Suprapubic skin (tissue), 4 donors: ENCODE measurements at regions not wholly inside any gene's neighbourhood (a gene's known extent, or its start where the extent isn't known, plus 50 kb on each side); places are given as distances from the start of the nearest gene placed in this dataset.

ENCODE experiments used
- POLR2A ChIP-seq, 2 donors: fragments of 450-650 bp; IDR thresholded peaks; one replicate each; pipeline ENCODE4 v1.6.1; 2017; ENCODE audit warnings: antibody characterized with exemption in 2 of 2, mild to moderate bottlenecking in 2 of 2, moderate library complexity in 2 of 2
- POLR2AphosphoS5 ChIP-seq, 3 donors: sonication (generic); formaldehyde crosslinking; IDR thresholded peaks; one replicate each; pipeline ENCODE4 v1.6.1; 2017; ENCODE audit warnings: antibody characterized with exemption in 3 of 3
- TF ChIP-seq, protein P1 (sequence below), 2 donors: fragments of 200-600 bp in 1 of 2; fragments of 450-650 bp in 1 of 2; sonication (generic) in 1 of 2; IDR thresholded peaks; one replicate each; pipeline ENCODE4 v1.5.1; 2016 to 2019; ENCODE audit warnings: antibody characterized with exemption in 2 of 2, mild to moderate bottlenecking in 1 of 2, moderate library complexity in 1 of 2

DNA sequence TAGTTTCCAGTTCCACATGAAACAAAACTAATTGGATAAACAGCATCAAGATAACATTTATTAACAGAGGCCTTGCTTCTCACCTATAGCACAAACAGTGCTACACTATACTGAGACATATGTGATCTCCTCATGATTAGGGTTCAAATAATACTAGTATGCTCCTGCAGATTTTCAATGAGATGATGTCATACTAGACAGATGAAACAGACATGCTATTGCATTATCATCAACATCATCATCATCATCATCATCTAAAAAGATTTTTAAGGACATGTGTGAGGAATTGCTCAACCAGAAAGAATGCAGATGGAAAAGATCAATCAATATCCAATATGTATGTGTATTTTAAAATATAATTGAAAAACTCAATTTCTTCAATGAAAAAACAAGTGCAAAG is 932.3 kb downstream of the METTL15 start:
- TF ChIP-seq, protein P1, sequence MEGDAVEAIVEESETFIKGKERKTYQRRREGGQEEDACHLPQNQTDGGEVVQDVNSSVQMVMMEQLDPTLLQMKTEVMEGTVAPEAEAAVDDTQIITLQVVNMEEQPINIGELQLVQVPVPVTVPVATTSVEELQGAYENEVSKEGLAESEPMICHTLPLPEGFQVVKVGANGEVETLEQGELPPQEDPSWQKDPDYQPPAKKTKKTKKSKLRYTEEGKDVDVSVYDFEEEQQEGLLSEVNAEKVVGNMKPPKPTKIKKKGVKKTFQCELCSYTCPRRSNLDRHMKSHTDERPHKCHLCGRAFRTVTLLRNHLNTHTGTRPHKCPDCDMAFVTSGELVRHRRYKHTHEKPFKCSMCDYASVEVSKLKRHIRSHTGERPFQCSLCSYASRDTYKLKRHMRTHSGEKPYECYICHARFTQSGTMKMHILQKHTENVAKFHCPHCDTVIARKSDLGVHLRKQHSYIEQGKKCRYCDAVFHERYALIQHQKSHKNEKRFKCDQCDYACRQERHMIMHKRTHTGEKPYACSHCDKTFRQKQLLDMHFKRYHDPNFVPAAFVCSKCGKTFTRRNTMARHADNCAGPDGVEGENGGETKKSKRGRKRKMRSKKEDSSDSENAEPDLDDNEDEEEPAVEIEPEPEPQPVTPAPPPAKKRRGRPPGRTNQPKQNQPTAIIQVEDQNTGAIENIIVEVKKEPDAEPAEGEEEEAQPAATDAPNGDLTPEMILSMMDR (IDR thresholded peaks at IDR 0.05): no peak
- TF ChIP-seq POLR2A (IDR thresholded peaks at IDR 0.05) (no peak), POLR2AphosphoS5 (IDR thresholded peaks at IDR 0.05) (no peak)
